Nephron progenitor cell (in vitro differentiated cells): ENCODE measurements at regions not wholly inside any gene's neighbourhood (a gene's known extent, or its start where the extent isn't known, plus 50 kb on each side); places are given as distances from the start of the nearest gene placed in this dataset.

Source experiments
- DNase-seq: peaks from one replicate; pipeline ENCODE4 v3.0.0; 2021
- H3K27ac Mint-ChIP-seq: 2 replicates; pipeline ENCODE4 v1.8.0; 2021; ENCODE audit warnings: mild to moderate bottlenecking, moderate library complexity, mixed read lengths
- H3K27me3 Mint-ChIP-seq: 2 replicates; pipeline ENCODE4 v1.8.0; 2021; ENCODE audit warnings: mild to moderate bottlenecking, low read depth, mixed read lengths; ENCODE audit not compliant: poor library complexity
- H3K36me3 Mint-ChIP-seq: 2 replicates; pipeline ENCODE4 v1.8.0; 2021; ENCODE audit warnings: low read depth, mixed read lengths
- H3K4me1 Mint-ChIP-seq: 2 replicates; pipeline ENCODE4 v1.8.0; 2021; ENCODE audit warnings: mixed read lengths
- H3K4me3 Mint-ChIP-seq: 2 replicates; pipeline ENCODE4 v1.8.0; 2021; ENCODE audit warnings: mild to moderate bottlenecking, moderate library complexity, mixed read lengths
- H3K9me3 Mint-ChIP-seq: 2 replicates; pipeline ENCODE4 v1.8.0; 2021; ENCODE audit warnings: mild to moderate bottlenecking, moderate library complexity, mixed read lengths
- TF ChIP-seq, protein P1 (sequence below): fragments of 200-600 bp; sonication (generic); IDR thresholded peaks from 2 replicates; pipeline ENCODE4 v1.5.0; 2021; ENCODE audit warnings: antibody characterized with exemption

DNA sequence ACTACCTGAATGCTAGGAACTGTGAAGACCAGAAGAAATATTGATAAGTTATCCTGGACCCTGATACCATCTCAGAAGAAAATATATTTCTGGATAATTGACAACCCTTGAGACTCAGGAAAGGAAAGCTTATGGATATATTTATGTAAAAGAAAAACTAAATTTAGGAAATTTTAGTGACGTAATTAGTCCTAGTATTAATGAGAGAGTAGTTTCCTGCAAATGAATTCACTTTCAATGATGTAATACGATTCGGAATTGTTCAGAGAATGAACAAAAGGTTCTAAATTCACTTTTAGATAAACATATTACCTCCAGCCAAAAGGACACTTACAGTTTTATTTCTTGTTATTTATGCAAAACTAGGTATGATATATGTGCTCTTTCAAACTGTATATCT is 1120.1 kb upstream of the NCAM2 start:
- DNase-seq: no peak
- H3K9me3 Mint-ChIP-seq: peaks cover 18% of the 10 kb centered on the region
- H3K27me3 Mint-ChIP-seq: no peaks in the 10 kb centered on the region
- no peak overlapping the region for H3K4me3 Mint-ChIP-seq
- H3K4me1 Mint-ChIP-seq: peaks cover 5% of the 10 kb centered on the region
- TF ChIP-seq, protein P1, sequence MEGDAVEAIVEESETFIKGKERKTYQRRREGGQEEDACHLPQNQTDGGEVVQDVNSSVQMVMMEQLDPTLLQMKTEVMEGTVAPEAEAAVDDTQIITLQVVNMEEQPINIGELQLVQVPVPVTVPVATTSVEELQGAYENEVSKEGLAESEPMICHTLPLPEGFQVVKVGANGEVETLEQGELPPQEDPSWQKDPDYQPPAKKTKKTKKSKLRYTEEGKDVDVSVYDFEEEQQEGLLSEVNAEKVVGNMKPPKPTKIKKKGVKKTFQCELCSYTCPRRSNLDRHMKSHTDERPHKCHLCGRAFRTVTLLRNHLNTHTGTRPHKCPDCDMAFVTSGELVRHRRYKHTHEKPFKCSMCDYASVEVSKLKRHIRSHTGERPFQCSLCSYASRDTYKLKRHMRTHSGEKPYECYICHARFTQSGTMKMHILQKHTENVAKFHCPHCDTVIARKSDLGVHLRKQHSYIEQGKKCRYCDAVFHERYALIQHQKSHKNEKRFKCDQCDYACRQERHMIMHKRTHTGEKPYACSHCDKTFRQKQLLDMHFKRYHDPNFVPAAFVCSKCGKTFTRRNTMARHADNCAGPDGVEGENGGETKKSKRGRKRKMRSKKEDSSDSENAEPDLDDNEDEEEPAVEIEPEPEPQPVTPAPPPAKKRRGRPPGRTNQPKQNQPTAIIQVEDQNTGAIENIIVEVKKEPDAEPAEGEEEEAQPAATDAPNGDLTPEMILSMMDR: no peak
- no peaks in the 10 kb centered on the region for H3K36me3 Mint-ChIP-seq
- H3K27ac Mint-ChIP-seq: no peak overlapping the region

DNA sequence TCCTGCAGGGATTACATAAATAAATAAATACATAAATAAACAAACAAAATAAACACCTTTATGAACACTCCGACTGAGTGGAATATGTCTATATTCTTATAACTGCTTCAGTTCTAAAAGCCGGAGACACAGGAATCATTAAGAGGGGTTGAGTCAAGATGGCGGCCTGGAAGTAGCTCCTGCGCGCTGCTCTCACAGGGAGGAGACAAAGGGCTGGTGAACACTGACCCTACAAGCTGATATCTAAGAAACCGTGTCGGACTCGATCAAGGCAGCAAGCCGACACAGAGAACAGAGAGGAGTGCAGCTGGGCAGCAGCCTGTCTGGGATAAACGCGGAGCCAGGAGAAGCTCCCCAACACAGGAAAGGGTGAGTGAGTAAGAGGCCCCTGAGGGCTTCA is 1098.6 kb upstream of the NCAM2 start:
- TF ChIP-seq, protein P1: no peak
- Mint-ChIP-seq H3K27me3 (no peaks in the 10 kb centered on the region), H3K36me3 (no peaks in the 10 kb centered on the region), H3K27ac (no peak overlapping the region), H3K4me3 (no peak overlapping the region), H3K4me1 (no peaks in the 10 kb centered on the region), H3K9me3 (peaks cover 7% of the 10 kb centered on the region)
- no peak for DNase-seq

DNA sequence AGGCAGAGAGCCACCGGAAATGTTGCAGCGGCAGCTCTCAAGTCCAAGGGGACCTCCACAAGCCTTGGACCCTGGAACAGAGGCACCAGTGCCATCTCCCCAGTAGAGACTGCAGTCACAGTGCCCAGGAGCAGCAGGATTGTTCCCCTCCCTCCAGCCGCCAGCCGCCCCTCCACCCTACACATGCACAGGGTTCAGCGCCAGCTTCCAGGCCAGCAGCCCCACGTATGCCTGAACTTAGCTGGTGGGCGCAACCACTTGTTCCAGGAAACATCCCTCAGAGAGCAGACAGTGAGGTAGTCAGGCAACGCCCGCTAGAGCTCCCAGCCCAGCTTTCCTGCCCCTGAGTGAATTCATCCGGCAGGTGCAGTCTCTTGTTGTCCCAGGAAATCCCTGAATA is 1098.1 kb upstream of the NCAM2 start:
- Mint-ChIP-seq H3K27me3 (no peaks in the 10 kb centered on the region), H3K4me1 (no peaks in the 10 kb centered on the region), H3K9me3 (peaks cover 7% of the 10 kb centered on the region), H3K27ac (no peak overlapping the region), H3K36me3 (no peaks in the 10 kb centered on the region), H3K4me3 (no peak overlapping the region)
- no peak for DNase-seq
- TF ChIP-seq, protein P1: no peak

DNA sequence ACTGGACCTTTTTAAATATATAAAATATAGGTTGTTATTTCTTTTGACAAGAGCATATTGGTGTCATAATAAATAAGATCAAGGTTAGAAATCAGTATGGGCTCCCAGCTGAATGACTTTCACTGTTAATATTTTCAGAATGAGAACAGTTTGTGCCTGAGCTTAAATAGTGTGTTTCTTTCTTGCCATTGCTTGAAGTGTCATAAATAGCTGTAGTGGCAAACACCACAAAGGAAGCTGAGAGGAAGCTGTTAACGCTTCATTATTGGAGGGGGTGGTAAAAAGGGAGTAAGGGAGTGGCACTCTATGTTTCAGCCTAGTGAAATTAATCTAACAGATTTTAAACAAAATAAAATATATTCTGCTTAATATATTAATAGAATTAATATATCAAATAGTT is 1089.8 kb upstream of the NCAM2 start:
- H3K27ac Mint-ChIP-seq: no peak overlapping the region
- no peaks in the 10 kb centered on the region for H3K36me3 Mint-ChIP-seq
- TF ChIP-seq, protein P1: no peak
- DNase-seq: no peak
- H3K4me3 Mint-ChIP-seq: no peak overlapping the region
- H3K27me3 Mint-ChIP-seq: peaks cover 2% of the 10 kb centered on the region
- H3K4me1 Mint-ChIP-seq: peaks cover 9% of the 10 kb centered on the region
- H3K9me3 Mint-ChIP-seq: no peaks in the 10 kb centered on the region

DNA sequence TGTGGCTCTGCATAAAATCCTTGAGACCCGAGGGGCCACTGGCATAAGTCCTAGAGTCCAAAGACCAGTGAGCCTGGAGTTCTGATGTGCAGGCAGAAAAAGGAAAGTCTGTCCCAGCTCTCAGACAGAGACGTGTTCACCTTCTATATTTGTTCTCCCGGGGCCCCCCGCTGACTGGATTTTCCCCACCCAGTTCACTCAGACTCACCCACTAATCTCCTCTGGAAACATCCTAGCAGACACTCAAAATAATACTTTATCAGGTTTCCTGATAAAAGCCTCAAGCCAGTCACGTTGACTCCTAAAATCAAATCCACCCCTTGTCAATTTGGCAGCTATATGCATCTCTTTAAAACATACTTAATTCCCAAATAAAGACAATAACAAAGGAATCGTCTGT is 1084.2 kb upstream of the NCAM2 start:
- TF ChIP-seq, protein P1: no peak
- H3K4me3 Mint-ChIP-seq: no peak overlapping the region

DNA sequence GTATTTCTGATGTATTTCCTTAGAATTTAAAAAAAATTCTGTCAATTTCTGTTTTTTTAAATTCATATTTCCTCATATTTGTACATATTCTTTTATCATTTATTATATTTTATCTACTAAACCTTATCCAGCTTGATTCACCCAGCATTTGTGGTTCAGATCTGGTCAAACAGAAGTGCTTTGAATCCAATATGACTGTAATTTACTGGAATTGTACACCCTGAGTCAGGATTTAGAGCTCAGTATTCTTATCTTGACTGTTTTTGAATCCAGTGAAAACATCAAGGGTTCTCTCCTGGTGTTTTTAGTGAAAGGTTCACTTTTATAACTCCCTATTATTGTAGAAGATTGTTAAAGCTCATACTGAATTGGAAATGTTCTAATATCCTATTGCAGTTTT is 1077.0 kb upstream of the NCAM2 start:
- H3K9me3 Mint-ChIP-seq: no peaks in the 10 kb centered on the region
- H3K4me1 Mint-ChIP-seq: peaks cover 9% of the 10 kb centered on the region
- no peak overlapping the region for H3K4me3 Mint-ChIP-seq
- H3K27me3 Mint-ChIP-seq: no peaks in the 10 kb centered on the region
- no peak for DNase-seq
- peak overlapping the region; percentile 58 for H3K27ac Mint-ChIP-seq
- TF ChIP-seq, protein P1: no peak
- H3K36me3 Mint-ChIP-seq: no peaks in the 10 kb centered on the region

More for the DNA sequence above, 1084.2 kb upstream of the NCAM2 start:
- no peak for DNase-seq
- Mint-ChIP-seq H3K4me1 (no peaks in the 10 kb centered on the region), H3K36me3 (no peaks in the 10 kb centered on the region), H3K27ac (no peak overlapping the region), H3K9me3 (no peaks in the 10 kb centered on the region), H3K27me3 (peaks cover 2% of the 10 kb centered on the region)
